ENCODE measurements at regions not wholly inside any gene's neighbourhood (a gene's known extent, or its start where the extent isn't known, plus 50 kb on each side); places are given as distances from the start of the nearest gene placed in this dataset.

GRCh38 chr16:51666821-51667220, 515.8 kb upstream of the SALL1 start:
- Histone ChIP-seq H3K9me1 (ENCODE audit: insufficient read depth, low read length) (no peaks in the 10 kb centered on the region), H3K4me1 (ENCODE audit: control insufficient read depth, insufficient read depth, low read length) (no peaks in the 10 kb centered on the region), H2AK5ac (ENCODE audit: low read depth, low read length) (no peak overlapping the region), H3K9me3 (ENCODE audit: control insufficient read depth, insufficient read depth, low read length) (no peaks in the 10 kb centered on the region), H3K18ac (ENCODE audit: low read depth, low read length) (no peak overlapping the region), H4K91ac (ENCODE audit: insufficient read depth, low read depth, low read length) (no peak overlapping the region), H3K79me1 (ENCODE audit: low read depth in 1 of 2, low read length in 2 of 2) (no peaks in the 10 kb centered on the region), H3K27ac (ENCODE audit: insufficient read depth, low read length) (no peak overlapping the region), H3K36me3 (ENCODE audit: control insufficient read depth, insufficient read depth, low read length) (no peaks in the 10 kb centered on the region), H3K23ac (ENCODE audit: low read depth, low read length) (no peak overlapping the region), H3K56ac (ENCODE audit: extremely low read depth, insufficient read depth, low read length) (no peak overlapping the region), H3K27me3 (ENCODE audit: control insufficient read depth, insufficient read depth, low read length) (peaks cover 10% of the 10 kb centered on the region), H3K4me3 (ENCODE audit: insufficient read depth, low read depth, low read length) (no peak overlapping the region), H4K8ac (ENCODE audit: low read depth in 2 of 2, low read length in 2 of 2) (no peak overlapping the region), H2AFZ (replicated peaks; ENCODE audit: low read length, poor library complexity) (no peak overlapping the region), H3K9ac (ENCODE audit: low read depth, low read length) (no peak overlapping the region), H3K4me2 (ENCODE audit: low read depth, low read length) (no peak overlapping the region), H2BK20ac (ENCODE audit: low read depth, low read length) (no peak overlapping the region), H4K20me1 (ENCODE audit: insufficient read depth, low read length) (no peaks in the 10 kb centered on the region), H2BK15ac (ENCODE audit: low read depth, low read length) (no peak overlapping the region), H4K5ac (ENCODE audit: low read depth, low read length) (no peak overlapping the region), H2AK9ac (replicated peaks; ENCODE audit: low read depth, low read length, poor library complexity) (no peak overlapping the region), H3K4ac (ENCODE audit: low read depth, low read length) (no peak overlapping the region), H2BK120ac (ENCODE audit: low read depth, low read length) (no peak overlapping the region), H2BK5ac (ENCODE audit: low read depth, low read length, poor library complexity, severe bottlenecking) (no peak overlapping the region), H3K14ac (replicated peaks; ENCODE audit: low read depth, low read length) (no peak overlapping the region)
- intact Hi-C loops (cut with micrococcal nuclease) = no loop called here
- TF ChIP-seq MAZ (IDR thresholded peaks at IDR 0.05; ENCODE audit: borderline replicate concordance, low read depth, low read length) (no peak), RFX5 (IDR thresholded peaks at IDR 0.05; ENCODE audit: low read depth, low read length) (no peak), MAFK (IDR thresholded peaks at IDR 0.05; ENCODE audit: low read depth, low read length) (no peak), FOS (IDR thresholded peaks at IDR 0.05; ENCODE audit: low read depth, low read length) (no peak), RCOR1 (IDR thresholded peaks at IDR 0.05; ENCODE audit: insufficient replicate concordance, low read length) (no peak), ELK1 (IDR thresholded peaks at IDR 0.05; ENCODE audit: borderline replicate concordance, low read depth, low read length) (no peak), NFE2L2 (IDR thresholded peaks at IDR 0.05; ENCODE audit: low read depth, low read length) (no peak), RAD21 (IDR thresholded peaks at IDR 0.05; ENCODE audit: low read length) (no peak), USF2 (IDR thresholded peaks at IDR 0.05; ENCODE audit: low read depth, low read length) (no peak), CEBPB (IDR thresholded peaks at IDR 0.05; ENCODE audit: low read depth, low read length) (no peak), CHD1 (IDR thresholded peaks at IDR 0.05; ENCODE audit: low read depth, low read length) (no peak), POLR2A (IDR thresholded peaks at IDR 0.05; ENCODE audit: low read depth, low read length) (no peak), BHLHE40 (IDR thresholded peaks at IDR 0.05; ENCODE audit: low read depth, low read length) (no peak), MXI1 (IDR thresholded peaks at IDR 0.05; ENCODE audit: borderline replicate concordance, low read depth, low read length) (no peak), SMC3 (IDR thresholded peaks at IDR 0.05; ENCODE audit: low read depth, low read length) (no peak)
- TF ChIP-seq, protein P1, sequence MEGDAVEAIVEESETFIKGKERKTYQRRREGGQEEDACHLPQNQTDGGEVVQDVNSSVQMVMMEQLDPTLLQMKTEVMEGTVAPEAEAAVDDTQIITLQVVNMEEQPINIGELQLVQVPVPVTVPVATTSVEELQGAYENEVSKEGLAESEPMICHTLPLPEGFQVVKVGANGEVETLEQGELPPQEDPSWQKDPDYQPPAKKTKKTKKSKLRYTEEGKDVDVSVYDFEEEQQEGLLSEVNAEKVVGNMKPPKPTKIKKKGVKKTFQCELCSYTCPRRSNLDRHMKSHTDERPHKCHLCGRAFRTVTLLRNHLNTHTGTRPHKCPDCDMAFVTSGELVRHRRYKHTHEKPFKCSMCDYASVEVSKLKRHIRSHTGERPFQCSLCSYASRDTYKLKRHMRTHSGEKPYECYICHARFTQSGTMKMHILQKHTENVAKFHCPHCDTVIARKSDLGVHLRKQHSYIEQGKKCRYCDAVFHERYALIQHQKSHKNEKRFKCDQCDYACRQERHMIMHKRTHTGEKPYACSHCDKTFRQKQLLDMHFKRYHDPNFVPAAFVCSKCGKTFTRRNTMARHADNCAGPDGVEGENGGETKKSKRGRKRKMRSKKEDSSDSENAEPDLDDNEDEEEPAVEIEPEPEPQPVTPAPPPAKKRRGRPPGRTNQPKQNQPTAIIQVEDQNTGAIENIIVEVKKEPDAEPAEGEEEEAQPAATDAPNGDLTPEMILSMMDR (conservative IDR thresholded peaks at IDR 0.05; ENCODE audit: low read depth, low read length) = no peak
- ChIA-PET POLR2A (ENCODE audit: unreplicated experiment) (no interaction called here), CTCF (no interaction called here)
- dilution Hi-C loops (cut with HindIII; ENCODE audit: low sequenced_read_pairs, unreplicated experiment) = no loop called here
- no TSS peak for BruUV-seq (replicated peaks)
- DNase-seq (no peak), ATAC-seq (ENCODE audit: low read depth) (no peak)
- 74% methylated on average over 3 of the region's 6 CpGs; no CpG with 5 or more reads in 1 of the 2 experiments for WGBS, 2 experiments (ENCODE audit: extremely low coverage in 2 of 2, insufficient read length in 1 of 2)
- in situ Hi-C loops (cut with MboI; ENCODE audit: low sequenced_read_pairs) = no loop called here

All from IMR-90 (cell line).